ENCODE measurements at regions not wholly inside any gene's neighbourhood (a gene's known extent, or its start where the extent isn't known, plus 50 kb on each side); places are given as distances from the start of the nearest gene placed in this dataset.
A peak's percentile ranks its signal among the peaks of the same experiment; 100 is the strongest.
"Not testable (repeated sequence)": the region's sequence is repeated elsewhere in the genome, so short reads cannot be mapped to it uniquely, and the experiment has no call there.

DNA sequence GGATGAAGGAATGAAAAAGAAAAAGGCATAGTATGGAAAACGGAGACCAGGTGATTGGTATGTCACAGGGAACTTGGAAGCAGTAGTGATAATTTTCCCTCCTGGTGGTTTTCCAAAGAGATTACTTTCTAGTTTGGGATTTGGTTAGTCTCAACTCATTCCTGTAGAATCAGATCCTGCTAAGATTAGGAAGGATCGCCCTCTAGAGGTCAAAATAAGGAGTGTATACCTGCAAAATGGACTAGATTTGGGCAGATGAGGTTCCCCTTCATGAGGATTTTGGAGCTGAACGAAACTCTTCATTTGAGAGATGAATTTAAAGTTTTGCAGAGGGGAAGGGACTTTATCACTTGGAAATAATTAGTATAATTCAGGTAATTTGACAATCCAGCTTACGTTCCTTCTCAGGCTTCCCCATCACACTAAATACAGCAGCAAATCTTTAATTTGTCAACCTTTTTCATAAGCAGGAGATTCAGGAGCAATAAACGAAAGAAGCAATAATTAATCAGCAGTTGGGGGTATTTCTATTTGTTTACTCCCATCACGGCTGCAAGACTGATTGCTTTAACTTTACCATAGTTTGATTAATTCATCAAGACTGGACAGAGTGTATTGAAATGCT is 65.2 kb downstream of the CCDC195 start:
- DNase-seq: peak in 1 of 2 donors; percentile 55

GRCh38 chr2:224647684-224648083 is 62.5 kb upstream of the CUL3 start:
- DNase-seq: not testable (repeated sequence)

DNA sequence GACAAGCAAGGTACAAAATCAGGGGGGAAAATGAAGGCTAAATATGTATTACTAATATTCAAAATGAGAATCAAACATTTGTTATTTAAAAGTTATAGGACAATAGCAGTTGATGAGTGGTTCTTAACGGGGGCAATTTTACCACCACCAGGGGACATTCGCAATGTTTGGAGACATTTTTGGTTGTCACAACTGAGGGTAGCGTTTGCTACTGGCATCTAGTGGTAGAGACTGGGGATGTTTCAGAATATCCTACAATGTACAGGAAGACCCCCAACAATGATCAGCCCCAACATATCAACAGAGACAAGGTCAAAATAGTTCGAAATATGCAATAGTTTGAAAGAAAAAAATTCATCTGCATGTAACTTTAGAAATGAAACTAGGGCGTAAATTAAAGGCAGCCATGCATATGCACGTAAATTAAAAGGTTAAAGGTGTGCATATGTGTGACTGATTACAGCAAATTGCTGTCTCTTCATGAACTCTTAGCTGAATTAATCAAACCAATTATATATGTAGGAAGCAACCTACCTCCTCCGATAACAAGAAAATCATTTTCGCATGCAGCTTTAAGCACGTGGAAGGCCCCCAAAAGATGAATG is 61.2 kb upstream of the CUL3 start:
- DNase-seq: peak; percentile 9 to 10

GRCh38 chr2:224645722-224646121 is 60.6 kb upstream of the CUL3 start:
- no peak for DNase-seq

DNA sequence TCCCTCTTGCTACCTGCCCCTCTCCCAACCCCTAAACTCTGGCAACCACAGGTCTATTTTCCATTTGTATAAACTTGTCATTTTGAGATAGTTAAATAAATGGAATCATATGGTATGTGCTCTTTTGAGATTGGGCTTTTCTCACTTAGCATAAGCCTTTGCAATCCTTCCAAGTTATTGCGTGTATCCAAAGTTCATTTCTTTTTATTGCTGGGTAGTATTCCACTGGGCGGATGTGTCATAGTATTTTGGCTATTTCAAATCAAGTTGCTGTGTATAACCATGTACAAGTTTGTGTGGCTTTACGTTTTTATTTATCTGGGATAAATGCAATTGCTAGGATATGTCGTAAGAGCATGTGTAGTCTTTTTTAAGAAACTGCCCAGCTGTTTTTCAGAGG is 55.5 kb upstream of the CUL3 start:
- DNase-seq: no peak

- DNase-seq: peak; percentile 7 to 30
Observed at GRCh38 chr2:224638301-224638823, 53.2 kb upstream of the CUL3 start.

Measured in CD4-positive, alpha-beta T cell treated with Interleukin-1 beta for 1 hour (primary cell).